Brain microvascular endothelial cell (primary cell): ENCODE measurements at regions not wholly inside any gene's neighbourhood (a gene's known extent, or its start where the extent isn't known, plus 50 kb on each side); places are given as distances from the start of the nearest gene placed in this dataset.

Experiments used
- DNase-seq: peaks from one replicate; pipeline ENCODE4 v3.0.0-alpha.2; 2020
- H3K27ac ChIP-seq: fragments of 250-450 bp; sonication (Bioruptor Pico); 2 replicates; pipeline ENCODE4 v1.5.1; 2020; ENCODE audit warnings: mild to moderate bottlenecking, moderate library complexity
- H3K27me3 ChIP-seq: fragments of 250-450 bp; sonication (Bioruptor Pico); replicated peaks from 2 replicates; pipeline ENCODE4 v1.5.1; 2020; ENCODE audit warnings: mild to moderate bottlenecking
- H3K36me3 ChIP-seq: fragments of 250-450 bp; sonication (Bioruptor Pico); replicated peaks from 2 replicates; pipeline ENCODE4 v1.5.1; 2020; ENCODE audit warnings: mild to moderate bottlenecking
- H3K4me3 ChIP-seq: 2 replicates; pipeline ENCODE4 v1.5.1; 2011; ENCODE audit warnings: low read depth, mild to moderate bottlenecking, control low read depth, low read length, moderate library complexity
- in situ Hi-C: cut with HindIII; loops from 2 replicates; pipeline ENCODE4 v1.10.0; 2017; ENCODE audit warnings: low sequenced_read_pairs, low pct_ligation_motif_present
- TF ChIP-seq, protein P1 (sequence below): IDR thresholded peaks from 2 replicates; pipeline ENCODE4 v1.5.1; 2011; ENCODE audit warnings: low read depth, mild to moderate bottlenecking, moderate library complexity, low read length, control low read depth, inconsistent platforms; ENCODE audit errors: missing control alignments

DNA sequence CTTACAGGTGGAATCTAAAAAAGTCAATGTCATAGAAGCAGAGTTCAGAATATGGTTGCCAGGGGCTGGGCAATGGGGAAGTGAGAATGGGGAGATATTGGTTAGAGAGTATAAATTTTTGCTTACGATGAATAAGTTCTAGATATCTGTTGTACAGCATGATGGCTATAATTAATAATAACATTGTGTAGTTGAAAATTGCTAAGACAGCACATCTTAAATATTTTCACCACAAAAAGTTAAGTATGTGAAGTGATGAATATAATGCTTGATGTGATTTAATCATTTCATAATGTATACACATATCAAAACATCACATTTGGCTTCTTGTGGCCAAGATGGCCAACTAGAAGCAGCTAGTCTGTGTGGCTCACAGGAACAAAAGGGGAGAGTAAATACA lies 425.9 kb upstream of the ACO1 start:
- TF ChIP-seq, protein P1, sequence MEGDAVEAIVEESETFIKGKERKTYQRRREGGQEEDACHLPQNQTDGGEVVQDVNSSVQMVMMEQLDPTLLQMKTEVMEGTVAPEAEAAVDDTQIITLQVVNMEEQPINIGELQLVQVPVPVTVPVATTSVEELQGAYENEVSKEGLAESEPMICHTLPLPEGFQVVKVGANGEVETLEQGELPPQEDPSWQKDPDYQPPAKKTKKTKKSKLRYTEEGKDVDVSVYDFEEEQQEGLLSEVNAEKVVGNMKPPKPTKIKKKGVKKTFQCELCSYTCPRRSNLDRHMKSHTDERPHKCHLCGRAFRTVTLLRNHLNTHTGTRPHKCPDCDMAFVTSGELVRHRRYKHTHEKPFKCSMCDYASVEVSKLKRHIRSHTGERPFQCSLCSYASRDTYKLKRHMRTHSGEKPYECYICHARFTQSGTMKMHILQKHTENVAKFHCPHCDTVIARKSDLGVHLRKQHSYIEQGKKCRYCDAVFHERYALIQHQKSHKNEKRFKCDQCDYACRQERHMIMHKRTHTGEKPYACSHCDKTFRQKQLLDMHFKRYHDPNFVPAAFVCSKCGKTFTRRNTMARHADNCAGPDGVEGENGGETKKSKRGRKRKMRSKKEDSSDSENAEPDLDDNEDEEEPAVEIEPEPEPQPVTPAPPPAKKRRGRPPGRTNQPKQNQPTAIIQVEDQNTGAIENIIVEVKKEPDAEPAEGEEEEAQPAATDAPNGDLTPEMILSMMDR = no peak
- in situ Hi-C loops = no loop called here

DNA sequence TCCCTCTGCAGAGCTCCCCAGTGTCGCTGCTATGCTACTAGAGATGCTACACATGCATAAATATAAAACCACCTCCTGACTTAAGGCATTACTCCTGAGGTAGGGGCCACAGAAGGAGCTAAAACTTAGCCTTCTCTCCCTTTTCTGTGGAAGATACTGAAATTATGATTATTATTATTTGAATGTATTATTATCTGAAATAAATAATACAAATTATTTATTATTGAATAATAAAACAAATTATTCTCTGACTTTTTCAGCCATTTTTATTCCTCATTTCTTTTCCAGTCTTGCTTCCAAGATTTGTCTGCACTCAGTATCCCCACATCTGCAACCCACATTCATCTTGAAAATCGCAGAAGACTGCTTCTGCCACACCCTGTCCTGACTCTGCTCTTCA lies 414.9 kb upstream of the ACO1 start:
- TF ChIP-seq, protein P1 = no peak
- H3K27ac ChIP-seq = no peak overlapping the region
- no peak for DNase-seq
- in situ Hi-C loops = no loop called here
- no peaks in the 10 kb centered on the region for H3K36me3 ChIP-seq
- H3K4me3 ChIP-seq = no peak overlapping the region
- H3K27me3 ChIP-seq = no peaks in the 10 kb centered on the region

More for the DNA sequence above, 425.9 kb upstream of the ACO1 start:
- no peak for DNase-seq
- Histone ChIP-seq H3K27me3 (no peaks in the 10 kb centered on the region), H3K4me3 (no peak overlapping the region), H3K27ac (no peak overlapping the region), H3K36me3 (no peaks in the 10 kb centered on the region)

DNA sequence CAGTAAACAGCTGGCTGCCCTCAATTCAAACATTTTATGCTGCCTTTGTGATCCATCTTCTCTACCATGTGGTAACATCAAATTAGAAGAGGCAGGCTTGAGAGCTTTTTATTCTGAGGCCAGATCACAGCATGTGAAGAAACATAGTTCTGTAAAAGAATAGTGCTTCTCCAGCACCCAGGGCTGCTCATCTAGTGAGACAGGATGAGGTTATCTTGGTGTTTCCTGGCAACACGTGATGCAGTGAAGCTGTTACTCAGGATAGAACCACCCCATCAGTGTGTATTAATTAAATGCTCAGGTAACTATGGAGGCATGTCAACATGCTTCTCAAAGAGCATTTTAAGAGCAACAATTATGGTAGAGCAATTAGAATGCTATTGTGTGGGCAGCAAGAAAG lies 400.5 kb upstream of the ACO1 start:
- H3K27me3 ChIP-seq = no peaks in the 10 kb centered on the region
- no peak for DNase-seq
- no peak overlapping the region for H3K4me3 ChIP-seq
- TF ChIP-seq, protein P1 = no peak
- in situ Hi-C loops = no loop called here
- H3K36me3 ChIP-seq = no peaks in the 10 kb centered on the region
- H3K27ac ChIP-seq = no peak overlapping the region

DNA sequence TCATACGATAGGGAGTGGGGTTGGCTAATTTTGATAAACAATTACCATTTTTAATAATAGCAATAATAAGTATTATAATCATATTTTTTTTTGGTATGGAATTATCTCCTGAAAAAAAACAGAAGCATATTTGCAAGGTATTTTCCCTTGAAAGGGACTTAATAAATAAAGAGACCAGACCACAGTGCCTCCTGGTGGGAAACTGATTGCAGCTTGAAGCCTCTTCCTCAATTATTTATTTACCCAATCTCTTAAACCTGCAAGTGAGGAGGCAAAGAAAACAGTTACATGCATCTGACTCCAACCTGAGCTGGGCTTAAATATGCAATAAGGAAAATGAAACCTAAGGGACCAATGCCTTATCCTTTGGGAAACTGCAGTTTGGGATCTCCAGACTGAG lies 388.1 kb upstream of the ACO1 start:
- TF ChIP-seq, protein P1 = no peak
- Histone ChIP-seq H3K27me3 (no peaks in the 10 kb centered on the region), H3K27ac (no peak overlapping the region), H3K4me3 (no peak overlapping the region), H3K36me3 (no peaks in the 10 kb centered on the region)
- no peak for DNase-seq
- in situ Hi-C loops = no loop called here

DNA sequence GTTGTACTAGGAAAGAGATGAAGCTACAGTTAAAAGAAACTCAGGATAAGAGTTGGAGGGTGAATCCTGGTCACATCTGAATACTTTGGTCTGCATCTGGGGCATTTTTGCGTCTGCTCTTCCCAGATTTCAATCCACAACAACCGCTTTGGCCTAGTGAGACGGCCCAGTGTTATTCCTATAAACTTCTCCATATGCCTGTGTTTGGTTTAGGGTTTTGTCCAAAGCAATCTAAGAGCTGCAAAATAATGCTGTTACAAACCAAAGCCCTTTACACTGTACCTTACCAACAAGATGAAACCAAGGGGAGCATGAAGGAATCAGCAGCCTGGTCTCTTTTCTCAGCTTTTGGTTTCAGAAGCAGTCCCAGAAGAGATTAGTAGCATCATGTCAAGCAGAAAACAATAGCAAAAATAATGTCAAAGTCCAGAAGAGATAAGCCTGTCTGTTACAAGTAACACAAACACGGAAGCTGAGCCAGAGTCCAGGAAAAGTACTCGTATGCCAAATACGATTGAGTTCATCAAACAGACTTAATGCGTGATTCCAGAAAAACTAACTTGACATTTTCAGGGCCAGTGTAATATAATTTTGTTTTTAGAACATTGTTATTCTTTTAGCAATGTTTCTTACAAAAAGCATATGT lies 379.9 kb upstream of the ACO1 start:
- Histone ChIP-seq H3K4me3 (no peak overlapping the region), H3K36me3 (no peaks in the 10 kb centered on the region), H3K27me3 (no peaks in the 10 kb centered on the region), H3K27ac (no peak overlapping the region)
- TF ChIP-seq, protein P1 = no peak
- DNase-seq = no peak
- in situ Hi-C loops = no loop called here

DNA sequence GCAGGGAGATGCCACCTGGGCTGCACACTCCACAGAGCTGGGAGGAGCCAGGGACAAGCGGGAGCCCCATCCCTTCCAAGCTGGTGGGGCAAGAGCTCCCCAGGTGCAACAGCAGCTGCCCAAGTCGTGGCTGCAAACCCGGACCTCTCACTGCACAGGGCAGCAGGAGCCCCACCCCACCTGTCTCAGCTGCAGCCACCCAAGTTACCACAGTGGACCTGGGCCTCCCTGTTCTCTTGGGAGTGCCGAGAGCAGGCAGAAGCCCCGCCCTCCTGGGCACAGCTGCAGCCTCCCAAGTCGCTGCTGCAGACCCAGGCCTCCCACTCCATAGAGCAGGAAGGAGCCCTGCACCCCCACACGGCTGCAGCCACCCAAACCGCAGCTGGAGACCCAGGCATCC lies 374.1 kb upstream of the ACO1 start:
- DNase-seq = no peak
- TF ChIP-seq, protein P1 = no peak
- H3K36me3 ChIP-seq = no peaks in the 10 kb centered on the region
- in situ Hi-C loops = no loop called here
- H3K4me3 ChIP-seq = no peak overlapping the region
- H3K27ac ChIP-seq = no peak overlapping the region
- no peaks in the 10 kb centered on the region for H3K27me3 ChIP-seq
